GM21717 (cell line): ENCODE measurements at regions not wholly inside any gene's neighbourhood (a gene's known extent, or its start where the extent isn't known, plus 50 kb on each side); places are given as distances from the start of the nearest gene placed in this dataset.

Experiments used
- ATAC-seq: cut with Tn5 transposase; IDR thresholded peaks from one replicate; pipeline ENCODE4 v1.9.1; 2021; ENCODE audit warnings: mild to moderate bottlenecking, moderate library complexity; ENCODE audit not compliant: unreplicated experiment

DNA sequence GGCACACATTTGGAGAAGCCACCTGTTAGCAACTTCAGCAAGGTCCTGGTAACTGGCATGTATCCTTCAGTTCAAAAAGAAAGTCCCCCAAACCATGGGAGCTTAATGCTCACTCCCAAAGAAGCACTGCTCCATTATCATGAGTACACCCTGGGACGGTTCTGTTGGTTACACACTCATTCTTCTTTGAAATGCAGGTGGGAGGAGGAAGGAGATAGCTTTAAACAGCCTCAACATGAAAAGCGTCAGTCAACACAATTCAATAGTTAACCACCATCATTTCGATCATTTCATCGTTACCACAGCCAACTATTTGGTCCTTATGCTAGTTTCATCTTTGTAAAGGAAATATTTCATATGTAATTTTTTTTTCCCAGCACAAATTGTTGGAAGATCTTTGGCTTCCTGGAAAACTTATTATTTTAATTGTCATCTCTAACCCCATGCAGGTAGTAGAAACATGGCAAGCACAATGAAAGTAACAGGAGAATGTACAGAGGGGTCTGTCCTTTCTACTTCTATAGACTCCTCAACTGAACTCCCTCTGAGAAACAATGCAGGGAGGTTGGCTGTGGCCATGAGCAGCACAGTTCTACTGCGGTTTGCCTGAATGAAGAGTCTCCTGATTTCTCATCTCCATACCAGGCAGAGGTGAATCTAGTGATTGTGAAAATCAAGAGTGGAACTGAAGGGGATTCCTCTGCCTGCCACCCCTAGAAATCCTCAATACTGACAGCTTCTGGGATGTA, 196.4 kb upstream of the FOXN3 start:
- ATAC-seq: no peak

DNA sequence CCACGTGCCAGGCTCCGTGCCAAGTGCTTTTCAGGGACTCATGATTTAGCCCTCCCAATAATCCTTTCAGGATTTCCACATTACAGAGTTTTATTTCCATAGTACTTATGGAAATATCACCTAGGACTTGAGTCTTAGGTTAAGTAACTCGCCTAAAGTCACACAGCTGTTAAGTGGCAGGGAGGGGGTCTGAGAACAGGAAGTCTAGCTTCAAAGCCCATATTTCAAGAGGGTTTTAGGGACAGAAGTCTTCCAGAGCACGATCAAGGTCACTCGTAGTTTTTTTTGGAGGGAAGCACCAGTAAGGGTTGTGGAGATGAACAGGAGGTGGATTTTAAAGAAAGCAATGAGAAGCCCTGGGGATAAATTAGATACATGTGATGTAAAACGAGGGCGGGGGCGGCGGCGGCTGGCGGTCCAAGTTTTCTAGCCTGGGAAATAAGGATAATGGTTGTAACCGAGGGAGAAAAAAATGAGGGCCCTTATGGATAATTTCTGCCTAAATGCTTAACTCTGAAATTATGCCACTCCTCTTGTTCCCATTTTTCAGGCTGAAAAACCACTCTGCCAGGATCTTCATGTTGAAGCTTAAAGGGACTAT, 192.6 kb upstream of the FOXN3 start:
- ATAC-seq: no peak

DNA sequence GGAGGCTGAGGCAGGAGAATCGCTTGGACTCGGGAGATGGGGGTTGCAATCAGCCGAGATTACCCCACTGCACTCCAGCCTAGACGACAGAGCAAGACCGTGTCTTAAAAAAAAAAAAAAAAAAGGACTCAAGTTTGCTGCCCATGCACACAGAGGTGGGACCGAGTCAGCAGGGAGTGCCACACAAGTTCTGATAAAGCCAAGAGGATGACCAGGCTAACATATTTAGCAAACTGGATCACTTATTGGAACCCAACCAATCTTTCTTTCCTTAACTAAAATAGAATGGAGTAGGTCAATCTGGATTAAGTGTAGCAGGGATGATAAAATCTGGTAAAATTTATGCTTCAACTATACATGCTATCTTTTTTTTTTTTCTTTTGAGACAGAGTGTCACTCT, 190.4 kb upstream of the FOXN3 start:
- ATAC-seq: no peak

DNA sequence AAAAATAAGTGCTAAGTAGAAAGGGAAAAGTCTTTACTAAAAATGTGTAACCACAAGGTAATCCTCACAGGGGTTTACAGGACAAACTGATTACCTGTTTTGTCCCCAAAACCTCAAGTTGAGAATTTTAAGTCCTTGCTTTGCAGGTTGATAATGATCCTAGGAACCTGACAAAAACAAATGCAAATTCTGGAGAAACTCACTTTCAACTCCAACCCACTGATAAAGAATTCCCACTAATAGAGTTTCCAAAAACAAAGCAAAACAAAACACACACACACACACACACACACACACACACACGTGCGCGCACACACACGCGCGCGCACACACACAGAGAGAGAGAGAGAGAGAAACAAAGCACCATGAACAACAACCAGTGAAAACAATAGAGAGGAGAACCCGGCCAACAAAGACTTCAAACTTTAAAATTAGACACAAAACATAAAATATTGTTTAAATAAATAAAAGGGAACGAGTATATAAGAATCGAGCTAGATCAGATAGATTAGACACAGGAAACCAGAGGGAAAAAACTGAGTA, 187.0 kb upstream of the FOXN3 start:
- ATAC-seq: no peak

DNA sequence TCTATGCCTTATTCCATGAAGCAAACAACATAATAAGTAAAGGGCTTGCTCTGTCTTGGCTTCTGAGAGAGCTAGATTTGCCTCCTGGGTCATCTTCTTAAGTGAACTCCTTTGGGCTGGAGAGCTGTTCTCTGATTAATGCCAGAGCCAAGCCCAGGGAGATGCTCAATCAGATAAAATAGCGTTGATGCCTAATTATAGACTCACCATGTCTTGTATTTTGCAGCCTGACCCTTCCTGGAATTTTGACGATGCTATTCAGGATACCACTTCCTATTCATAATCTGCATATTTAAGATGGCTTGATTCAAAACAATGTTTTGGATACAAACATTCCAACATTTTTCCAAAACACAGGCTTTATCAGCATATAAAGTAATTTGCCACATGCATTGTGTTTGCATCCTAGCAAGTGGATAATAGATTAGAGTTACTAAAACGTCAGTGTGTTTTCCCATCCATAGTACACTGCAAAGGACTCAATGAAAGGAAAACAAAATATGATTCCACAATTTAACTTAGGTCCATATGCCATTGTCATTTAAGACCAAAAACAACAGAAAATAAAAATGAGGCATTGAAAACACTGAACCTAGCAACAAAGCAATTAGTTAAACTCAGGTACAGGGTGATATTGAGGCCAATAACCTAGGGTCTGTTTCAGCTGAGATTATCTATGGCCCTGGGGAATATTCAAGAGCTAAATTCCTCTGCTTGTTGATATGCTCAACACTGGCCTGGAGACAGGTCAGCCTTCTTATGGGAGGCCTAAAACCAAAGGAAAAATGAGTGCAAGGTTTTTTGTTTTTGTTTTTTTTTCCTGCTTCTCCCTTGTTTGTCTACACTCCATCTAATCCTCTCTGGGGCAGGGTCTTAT, 184.2 kb upstream of the FOXN3 start:
- no peak for ATAC-seq

DNA sequence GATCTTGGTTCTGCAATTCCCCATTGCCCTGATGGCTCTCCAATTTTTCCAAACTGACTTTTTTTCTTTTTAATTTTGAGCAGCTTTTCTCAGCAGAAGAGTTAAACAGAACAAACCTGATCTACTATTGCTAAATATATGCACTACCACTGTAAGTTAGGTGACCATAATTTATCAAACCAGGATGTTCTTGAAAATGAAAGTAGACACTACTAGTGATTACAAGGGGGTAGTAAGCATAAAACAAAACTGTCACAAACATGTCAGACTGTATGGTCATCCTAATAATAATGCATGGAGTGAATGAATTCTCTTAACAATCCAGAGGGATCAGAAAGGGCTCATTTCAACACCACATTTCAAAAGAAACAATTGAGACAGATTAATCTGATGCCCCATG, 183.0 kb upstream of the FOXN3 start:
- no peak for ATAC-seq

DNA sequence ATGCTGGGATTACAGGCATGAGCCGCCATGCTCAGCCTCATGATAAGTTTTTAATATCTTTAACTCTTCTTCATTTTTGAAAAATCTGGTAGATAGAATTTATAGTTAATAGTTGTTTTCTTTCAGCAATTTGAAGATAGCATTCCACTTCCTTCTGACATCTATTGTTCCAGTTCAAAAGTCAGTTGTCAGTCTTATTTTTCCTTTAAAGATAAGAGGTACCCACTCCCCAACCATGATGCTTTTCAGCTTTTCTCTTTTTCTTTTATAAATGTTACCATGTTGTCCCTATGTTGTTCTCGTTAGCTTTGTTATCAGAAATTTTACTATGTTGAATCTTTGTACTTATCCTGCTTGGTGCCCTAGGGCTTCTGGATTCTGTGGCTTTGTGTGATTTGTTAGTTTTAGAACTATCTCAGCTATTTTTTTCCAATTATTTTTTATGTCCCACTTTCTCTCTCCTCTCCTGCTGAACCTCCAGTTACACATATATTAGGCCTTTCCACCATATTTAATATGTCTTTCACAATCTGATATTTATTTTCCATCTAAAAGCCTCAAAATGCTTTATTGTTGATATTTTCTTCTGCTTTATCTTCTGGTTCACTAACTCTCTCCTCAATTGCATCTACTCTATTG, 181.6 kb upstream of the FOXN3 start:
- ATAC-seq: no peak

DNA sequence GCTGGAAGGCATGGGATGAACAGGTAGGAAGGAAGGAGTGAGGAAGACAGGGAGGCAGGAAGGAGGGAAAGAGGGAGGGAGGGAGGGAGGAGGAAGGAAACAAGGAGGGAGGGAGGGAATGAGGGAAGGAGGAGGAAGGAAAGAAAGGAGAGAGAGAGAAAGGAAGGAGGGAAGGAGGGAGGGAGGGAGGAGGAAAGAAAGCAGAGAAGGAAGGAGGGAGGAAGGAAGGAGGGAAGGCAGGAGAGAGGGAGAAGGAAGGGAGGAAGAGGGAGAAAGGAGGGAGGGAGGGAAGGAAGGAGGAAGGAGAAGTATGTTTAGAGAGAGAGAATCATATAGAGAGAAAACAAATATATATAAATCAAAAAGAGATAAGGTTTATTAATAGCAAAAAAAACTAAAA, 175.9 kb upstream of the FOXN3 start:
- ATAC-seq: no peak

DNA sequence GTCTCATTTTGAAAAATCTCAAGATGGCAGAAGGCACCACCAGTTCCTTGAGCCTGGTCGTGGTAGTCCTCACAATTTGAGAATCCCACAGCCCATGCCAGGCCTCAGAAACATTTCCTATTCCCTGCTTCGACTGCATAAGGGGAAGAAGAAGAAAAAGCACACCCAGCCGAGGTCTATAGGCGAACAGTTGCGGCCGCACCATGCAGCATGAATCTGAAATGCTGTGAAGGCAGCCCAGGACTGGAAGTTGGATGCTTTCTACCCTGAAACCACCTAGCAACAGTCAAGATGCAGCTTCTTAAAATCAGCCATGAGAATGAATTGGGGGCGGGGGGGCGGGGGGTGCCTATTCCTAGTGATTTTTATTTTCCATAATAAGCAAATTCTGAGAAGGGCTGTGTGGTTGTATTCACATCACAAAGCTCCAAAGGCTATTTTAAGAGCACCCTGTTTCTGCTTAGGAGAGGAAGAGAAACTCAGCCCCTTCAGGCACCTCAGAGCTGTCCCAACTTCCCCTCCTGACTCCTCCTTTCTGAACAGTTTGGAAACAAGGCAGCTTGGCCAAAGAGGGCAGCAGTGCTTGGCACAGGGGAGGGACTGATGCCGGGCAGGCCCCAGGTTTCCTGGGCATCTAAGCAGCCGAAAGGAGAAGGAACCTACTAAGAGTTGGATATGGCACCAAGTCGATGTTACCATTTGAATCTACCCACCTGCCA, 172.5 kb upstream of the FOXN3 start:
- ATAC-seq: peak; percentile 72

DNA sequence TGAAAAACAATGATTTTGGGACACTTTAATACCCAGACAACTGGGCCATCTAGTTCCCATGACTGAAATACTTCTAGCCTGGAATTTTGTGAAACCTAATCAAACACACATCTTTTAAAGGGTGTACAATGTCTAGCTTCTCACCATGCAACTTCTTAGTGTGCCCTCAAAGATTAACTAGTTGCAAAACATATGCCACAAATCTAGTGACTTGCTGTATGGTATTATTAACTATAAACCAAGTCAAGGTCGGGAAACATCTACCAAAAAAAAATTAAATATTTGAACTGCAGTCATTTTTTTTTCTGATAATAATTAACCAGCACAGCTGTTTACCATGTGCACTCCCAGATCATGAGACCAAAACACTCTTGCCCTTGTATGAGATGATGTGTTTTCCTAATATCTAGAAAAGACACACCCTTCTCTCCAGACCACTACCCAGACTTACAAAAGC, 171.8 kb upstream of the FOXN3 start:
- ATAC-seq: no peak

DNA sequence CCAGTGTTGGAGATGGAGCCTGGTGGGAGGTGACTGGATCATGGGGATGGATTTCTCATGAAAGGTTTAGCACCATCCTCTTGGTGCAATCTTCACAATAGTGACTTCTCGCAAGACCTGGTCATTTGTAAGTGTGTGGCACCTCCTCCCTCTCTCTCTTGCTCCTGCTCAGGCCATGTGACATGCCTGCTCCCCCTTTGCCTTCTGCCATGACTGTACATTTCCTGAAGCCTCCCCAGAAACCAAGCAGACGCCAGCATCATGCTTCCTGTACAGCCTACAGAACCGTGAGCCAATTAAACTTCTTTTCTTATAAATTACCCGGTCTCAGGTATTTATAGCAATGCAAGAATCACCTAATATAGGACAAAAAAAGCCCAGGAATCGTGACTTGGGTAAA, 171.0 kb upstream of the FOXN3 start:
- ATAC-seq: no peak

DNA sequence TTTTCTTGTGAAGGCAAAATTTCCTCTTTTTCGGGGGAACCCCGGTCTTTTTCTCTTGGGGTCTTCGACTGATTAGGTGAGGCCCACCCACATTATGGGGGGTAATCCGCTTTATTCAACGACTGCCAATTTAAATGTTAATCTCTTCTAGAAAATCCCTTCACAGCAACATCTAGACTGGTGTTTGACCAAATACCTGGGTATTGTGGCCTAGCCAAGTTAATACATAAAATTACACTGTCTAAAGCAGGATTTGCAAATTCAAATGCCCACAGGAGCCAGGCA, 170.0 kb upstream of the FOXN3 start:
- ATAC-seq: no peak

DNA sequence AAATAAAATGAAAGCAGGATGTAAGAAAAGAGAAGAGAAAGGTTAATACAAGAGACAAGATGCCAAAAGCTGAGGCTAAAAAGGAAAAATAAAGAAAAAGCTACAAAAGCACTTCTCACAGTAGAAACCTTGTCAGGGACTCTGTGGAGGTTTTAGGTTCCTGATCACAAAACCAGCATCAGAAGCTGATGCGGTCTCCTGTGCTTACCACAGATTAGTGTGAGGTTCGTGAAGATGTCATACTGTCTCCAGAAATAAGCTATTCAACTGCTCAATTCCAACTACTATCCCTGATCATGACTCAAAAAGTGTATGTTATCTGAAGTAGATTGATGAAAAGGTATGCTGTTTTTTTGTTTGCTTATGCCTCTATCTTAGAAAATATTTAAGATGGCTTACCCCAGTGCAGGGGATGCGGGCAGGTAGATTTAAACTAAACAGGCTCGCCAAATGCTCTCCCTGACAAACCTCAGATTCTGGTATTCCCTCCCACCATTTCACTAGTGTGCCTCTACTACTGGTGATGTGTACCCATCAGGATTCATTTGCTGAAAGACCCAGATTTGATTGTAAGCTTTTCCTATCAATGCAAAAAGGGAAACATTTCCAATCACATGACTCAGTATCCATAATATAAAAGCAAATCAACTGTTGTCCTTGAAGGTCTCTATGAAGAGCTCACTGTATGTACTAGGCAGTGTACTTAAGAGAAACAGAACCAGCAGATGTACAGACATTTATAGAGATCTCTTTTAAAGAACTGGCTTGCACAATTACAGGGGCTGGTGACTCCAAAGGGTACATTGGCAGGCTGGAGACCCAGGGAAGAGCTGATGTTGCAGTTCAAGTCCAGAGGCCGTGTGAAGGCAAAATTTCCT, 169.5 kb upstream of the FOXN3 start:
- ATAC-seq: no peak

DNA sequence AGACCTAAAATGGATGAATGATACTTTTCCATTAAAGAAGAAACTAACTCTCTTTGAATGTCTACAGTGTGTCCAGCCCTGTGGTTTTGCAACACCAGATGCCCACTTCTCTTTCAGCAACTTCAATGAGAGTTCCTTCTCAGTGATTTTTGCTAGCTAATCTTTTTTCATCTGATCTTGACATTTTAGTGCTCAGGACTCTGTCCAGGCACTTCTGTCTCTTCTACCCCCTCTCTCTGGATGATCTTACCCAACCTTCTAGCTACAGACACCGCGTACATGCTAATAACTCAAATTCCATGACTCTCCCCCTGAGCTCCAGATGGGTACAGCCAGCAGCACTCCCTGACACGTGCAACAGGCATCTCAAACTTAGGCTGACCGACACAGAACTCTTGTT, 161.1 kb upstream of the FOXN3 start:
- ATAC-seq: no peak

DNA sequence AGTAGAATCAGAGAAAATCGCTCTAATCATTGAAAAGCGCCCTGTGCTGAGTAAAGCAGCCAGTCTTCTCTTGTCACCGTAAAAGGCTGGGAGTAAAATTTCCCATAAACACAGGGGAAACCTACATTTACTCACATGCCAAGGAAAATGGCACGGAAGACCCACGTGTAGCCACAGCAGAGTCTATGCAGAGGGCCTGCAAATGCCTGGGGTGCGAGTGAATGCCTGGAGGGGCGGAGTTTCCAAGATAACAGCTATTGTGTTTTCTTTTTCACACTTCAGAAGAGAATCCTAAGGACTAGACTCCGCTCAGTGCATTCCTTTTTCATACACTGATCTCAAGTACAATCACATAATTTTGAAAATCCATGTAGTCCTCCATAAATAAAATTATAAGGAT, 159.9 kb upstream of the FOXN3 start:
- no peak for ATAC-seq

DNA sequence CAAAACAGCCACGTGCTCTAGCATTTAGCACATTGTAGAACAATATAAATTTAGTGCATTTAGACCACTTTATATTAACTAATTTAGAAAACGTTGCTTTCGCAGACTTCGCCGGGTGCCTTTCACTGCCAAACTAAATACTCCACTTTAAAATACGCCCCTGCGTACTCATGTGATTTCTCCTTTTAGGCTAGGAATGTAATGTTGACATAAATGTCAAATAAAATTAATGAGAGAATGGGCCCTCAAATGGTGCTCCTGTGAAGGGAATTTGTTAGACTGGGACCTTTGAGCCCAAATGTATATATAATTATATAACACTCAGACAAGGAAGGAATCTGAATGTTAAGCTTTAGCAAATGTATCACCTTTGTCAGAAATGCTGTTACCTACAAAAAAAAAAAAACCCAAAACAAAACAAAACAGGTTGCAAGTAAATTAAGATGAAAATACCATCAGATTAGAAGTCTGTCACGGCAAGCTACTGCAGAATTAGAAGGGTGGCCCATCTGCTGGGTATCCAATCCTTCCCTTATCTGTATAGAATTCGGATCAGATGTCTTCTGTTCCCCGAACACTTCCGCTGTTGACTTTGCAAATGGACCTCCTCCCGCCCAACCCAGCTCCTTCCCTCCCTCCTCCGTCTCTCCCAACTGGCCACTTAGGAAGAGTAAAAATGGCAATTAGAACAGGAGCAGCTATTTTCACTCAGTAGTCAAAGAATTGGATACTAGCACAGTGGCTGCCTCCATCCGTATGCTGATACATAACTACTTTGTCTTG, 159.3 kb upstream of the FOXN3 start:
- no peak for ATAC-seq

DNA sequence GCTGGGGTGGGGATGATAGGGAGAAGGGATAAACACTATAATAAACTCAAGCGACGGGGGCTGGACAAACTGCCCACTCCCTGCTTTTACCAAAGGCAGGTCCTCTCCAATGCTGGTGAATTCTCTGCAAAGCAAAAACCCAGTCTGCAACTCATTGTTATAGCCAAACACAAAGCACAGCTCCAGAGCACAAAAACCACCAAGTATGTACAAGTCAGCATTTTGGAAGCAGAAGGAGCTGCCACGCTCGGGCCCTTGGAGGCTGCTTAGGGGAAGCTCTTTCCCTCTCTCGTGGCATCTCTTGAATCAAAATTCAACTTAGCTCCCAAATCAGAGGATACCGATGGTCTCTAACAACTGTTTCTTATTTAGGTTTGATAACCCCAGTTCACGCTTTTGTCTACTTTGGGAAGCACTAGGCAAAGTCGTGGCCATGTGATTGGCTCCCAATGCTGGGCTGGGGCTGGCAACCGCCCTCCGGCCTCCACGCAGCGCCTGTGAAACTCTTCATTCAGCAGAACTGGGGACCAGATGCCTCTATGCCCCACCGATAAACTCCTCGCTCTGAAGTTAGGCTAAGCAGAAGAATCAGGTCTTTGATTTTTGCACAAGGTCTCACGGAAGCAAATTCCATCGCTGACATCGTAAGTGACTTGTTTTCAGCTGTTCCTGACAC, 158.5 kb upstream of the FOXN3 start:
- no peak for ATAC-seq

DNA sequence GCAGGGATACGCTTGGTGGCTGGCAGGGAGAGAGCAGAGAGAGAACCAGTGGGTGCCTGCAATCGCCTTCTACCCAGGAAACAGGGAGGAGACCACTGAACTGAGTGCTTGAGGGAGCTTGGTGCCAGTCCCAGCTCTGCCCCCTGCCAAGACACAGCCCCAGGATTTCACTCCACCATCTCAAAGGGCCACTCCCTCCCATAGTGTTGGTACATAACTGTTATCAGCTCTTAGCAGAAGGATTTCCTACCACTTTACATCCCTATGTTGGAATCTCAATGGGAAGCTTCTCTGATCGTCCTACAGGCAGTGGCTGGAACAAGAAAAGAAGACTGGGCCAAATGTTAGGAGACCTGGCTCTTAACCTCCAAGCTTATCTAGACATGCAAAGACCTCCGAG, 157.4 kb upstream of the FOXN3 start:
- no peak for ATAC-seq

DNA sequence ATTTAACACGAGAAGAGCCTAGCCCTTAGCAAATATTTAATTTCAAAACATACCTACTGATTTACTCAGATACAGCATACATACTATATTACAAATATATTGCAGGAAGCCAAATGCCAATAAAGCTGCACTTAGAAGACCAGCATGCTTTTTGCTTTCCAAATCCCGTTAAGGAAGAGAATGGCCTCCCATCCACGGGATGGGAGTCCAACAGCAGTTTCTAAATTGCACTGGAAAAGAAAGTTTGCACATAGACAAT, 156.3 kb upstream of the FOXN3 start:
- no peak for ATAC-seq
